ENCODE measurements at regions not wholly inside any gene's neighbourhood (a gene's known extent, or its start where the extent isn't known, plus 50 kb on each side); places are given as distances from the start of the nearest gene placed in this dataset.
A peak's percentile ranks its signal among the peaks of the same experiment; 100 is the strongest.

GRCh38 chr15:69731581-69731980, 279.0 kb downstream of the RPLP1 start:
- Histone ChIP-seq H3K27me3 (no peaks in the 10 kb centered on the region), H3K4me1 (peaks cover 4% of the 10 kb centered on the region; the same call in 1 of the 2 replicates), H3K9me3 (no peaks in the 10 kb centered on the region; the same call in 1 of the 2 replicates), H3K4me3 (ENCODE audit: low read depth, low read length) (no peak overlapping the region), H3K36me3 (no peaks in the 10 kb centered on the region)
- no peak for TF ChIP-seq CTCF (IDR thresholded peaks at IDR 0.05; ENCODE audit: low read depth, low read length)
- DNase-seq: no peak

- TF ChIP-seq CTCF (IDR thresholded peaks at IDR 0.05; ENCODE audit: low read depth, low read length): no peak
- H3K27me3 ChIP-seq: no peaks in the 10 kb centered on the region
- H3K4me3 ChIP-seq (ENCODE audit: low read depth, low read length): no peak overlapping the region
- H3K4me1 ChIP-seq: peaks cover 4% of the 10 kb centered on the region; the same call in 1 of the 2 replicates
- no peak for DNase-seq
- H3K36me3 ChIP-seq: no peaks in the 10 kb centered on the region
- no peaks in the 10 kb centered on the region; the same call in 1 of the 2 replicates for H3K9me3 ChIP-seq
Measured at GRCh38 chr15:69732133-69732532, 279.5 kb downstream of the RPLP1 start.

- no peaks in the 10 kb centered on the region for H3K36me3 ChIP-seq
- DNase-seq: peak; percentile 33
- peaks cover 4% of the 10 kb centered on the region; the same call in 1 of the 2 replicates for H3K4me1 ChIP-seq
- TF ChIP-seq CTCF (IDR thresholded peaks at IDR 0.05; ENCODE audit: low read depth, low read length): no peak
- H3K27me3 ChIP-seq: no peaks in the 10 kb centered on the region
- no peaks in the 10 kb centered on the region; the same call in 1 of the 2 replicates for H3K9me3 ChIP-seq
- peak overlapping the region; percentile 12 for H3K4me3 ChIP-seq (ENCODE audit: low read depth, low read length)
Measured at GRCh38 chr15:69734699-69735098, 282.1 kb downstream of the RPLP1 start.

- no peaks in the 10 kb centered on the region for H3K27me3 ChIP-seq
- DNase-seq: peak; percentile 61
- no peaks in the 10 kb centered on the region; the same call in 1 of the 2 replicates for H3K9me3 ChIP-seq
- H3K4me3 ChIP-seq (ENCODE audit: low read depth, low read length): peak overlapping the region; percentile 12
- H3K36me3 ChIP-seq: no peaks in the 10 kb centered on the region
- peaks cover 4% of the 10 kb centered on the region; the same call in 1 of the 2 replicates for H3K4me1 ChIP-seq
- TF ChIP-seq CTCF (IDR thresholded peaks at IDR 0.05; ENCODE audit: low read depth, low read length): no peak
Measured at GRCh38 chr15:69735121-69735520, 282.5 kb downstream of the RPLP1 start.

GRCh38 chr15:69736161-69736560, 283.5 kb downstream of the RPLP1 start:
- Histone ChIP-seq H3K4me3 (ENCODE audit: low read depth, low read length) (no peak overlapping the region), H3K36me3 (no peaks in the 10 kb centered on the region), H3K9me3 (no peaks in the 10 kb centered on the region; the same call in 1 of the 2 replicates), H3K4me1 (peaks cover 4% of the 10 kb centered on the region; the same call in 1 of the 2 replicates), H3K27me3 (no peaks in the 10 kb centered on the region)
- TF ChIP-seq CTCF (IDR thresholded peaks at IDR 0.05; ENCODE audit: low read depth, low read length): no peak
- no peak for DNase-seq

GRCh38 chr15:69737916-69738315, 285.3 kb downstream of the RPLP1 start:
- Histone ChIP-seq H3K27me3 (no peaks in the 10 kb centered on the region), H3K4me3 (ENCODE audit: low read depth, low read length) (no peak overlapping the region), H3K4me1 (peaks cover 4% of the 10 kb centered on the region; the same call in 1 of the 2 replicates), H3K36me3 (no peaks in the 10 kb centered on the region), H3K9me3 (no peaks in the 10 kb centered on the region; the same call in 1 of the 2 replicates)
- TF ChIP-seq CTCF (IDR thresholded peaks at IDR 0.05; ENCODE audit: low read depth, low read length): no peak
- DNase-seq: no peak

Measured in BE2C (cell line).